ENCODE measurements at regions not wholly inside any gene's neighbourhood (a gene's known extent, or its start where the extent isn't known, plus 50 kb on each side); places are given as distances from the start of the nearest gene placed in this dataset.

DNA sequence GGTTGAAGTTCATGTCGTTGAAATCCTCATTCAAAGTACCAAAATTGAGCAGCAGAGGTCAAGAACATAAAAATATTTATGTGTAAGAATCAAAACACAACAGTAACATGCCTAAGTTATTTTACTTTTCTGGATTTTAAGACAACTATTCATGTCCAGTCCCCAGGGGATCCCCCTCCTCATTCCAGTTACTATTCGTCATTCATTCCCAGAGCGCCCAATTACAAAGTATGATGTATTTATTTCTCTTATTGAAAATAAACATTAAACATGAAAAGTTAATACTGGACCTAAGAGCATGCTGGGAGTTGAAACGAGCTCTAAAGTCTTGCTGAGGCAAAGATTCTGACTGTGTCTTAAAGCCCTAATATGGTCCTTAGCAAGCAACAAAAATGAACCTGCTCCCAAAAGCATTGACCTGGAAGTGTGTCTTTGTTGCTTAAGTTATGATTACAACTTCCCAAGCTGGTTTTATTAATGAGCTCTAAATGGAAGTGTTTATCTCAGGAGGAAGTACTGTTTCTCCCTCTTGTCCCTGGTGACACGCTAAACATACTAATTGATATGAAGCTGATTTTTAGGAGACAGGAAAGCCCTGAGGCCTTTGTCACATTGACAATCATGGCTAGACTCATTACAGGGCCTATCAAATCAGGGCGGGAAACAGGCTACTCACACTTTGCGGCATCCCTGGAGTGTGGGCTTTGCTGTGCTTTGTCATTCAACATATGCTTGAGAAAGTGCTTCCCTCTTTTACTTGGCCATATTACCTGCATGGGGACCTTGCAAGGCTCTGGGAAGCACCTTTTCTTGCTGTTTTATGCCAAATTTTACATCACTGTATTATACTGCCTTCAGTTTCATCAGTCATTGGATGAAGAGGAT, 192.2 kb upstream of the DTNBP1 start:
- TF ChIP-seq, protein P1, sequence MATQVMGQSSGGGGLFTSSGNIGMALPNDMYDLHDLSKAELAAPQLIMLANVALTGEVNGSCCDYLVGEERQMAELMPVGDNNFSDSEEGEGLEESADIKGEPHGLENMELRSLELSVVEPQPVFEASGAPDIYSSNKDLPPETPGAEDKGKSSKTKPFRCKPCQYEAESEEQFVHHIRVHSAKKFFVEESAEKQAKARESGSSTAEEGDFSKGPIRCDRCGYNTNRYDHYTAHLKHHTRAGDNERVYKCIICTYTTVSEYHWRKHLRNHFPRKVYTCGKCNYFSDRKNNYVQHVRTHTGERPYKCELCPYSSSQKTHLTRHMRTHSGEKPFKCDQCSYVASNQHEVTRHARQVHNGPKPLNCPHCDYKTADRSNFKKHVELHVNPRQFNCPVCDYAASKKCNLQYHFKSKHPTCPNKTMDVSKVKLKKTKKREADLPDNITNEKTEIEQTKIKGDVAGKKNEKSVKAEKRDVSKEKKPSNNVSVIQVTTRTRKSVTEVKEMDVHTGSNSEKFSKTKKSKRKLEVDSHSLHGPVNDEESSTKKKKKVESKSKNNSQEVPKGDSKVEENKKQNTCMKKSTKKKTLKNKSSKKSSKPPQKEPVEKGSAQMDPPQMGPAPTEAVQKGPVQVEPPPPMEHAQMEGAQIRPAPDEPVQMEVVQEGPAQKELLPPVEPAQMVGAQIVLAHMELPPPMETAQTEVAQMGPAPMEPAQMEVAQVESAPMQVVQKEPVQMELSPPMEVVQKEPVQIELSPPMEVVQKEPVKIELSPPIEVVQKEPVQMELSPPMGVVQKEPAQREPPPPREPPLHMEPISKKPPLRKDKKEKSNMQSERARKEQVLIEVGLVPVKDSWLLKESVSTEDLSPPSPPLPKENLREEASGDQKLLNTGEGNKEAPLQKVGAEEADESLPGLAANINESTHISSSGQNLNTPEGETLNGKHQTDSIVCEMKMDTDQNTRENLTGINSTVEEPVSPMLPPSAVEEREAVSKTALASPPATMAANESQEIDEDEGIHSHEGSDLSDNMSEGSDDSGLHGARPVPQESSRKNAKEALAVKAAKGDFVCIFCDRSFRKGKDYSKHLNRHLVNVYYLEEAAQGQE (IDR thresholded peaks at IDR 0.05; ENCODE audit: low read depth), result no peak
- TF ChIP-seq CEBPB (IDR thresholded peaks at IDR 0.05) (no peak), NFIC (IDR thresholded peaks at IDR 0.05) (no peak), RAD21 (IDR thresholded peaks at IDR 0.05; ENCODE audit: low read depth) (no peak), EP300 (IDR thresholded peaks at IDR 0.05; ENCODE audit: borderline replicate concordance) (no peak)
